Aorta (tissue), 5 donors: ENCODE measurements at regions not wholly inside any gene's neighbourhood (a gene's known extent, or its start where the extent isn't known, plus 50 kb on each side); places are given as distances from the start of the nearest gene placed in this dataset.

Source experiments
- ATAC-seq: fragments of 200-7000 bp; cut with Tn5 transposase; one replicate; pipeline ENCODE4 v1.9.1; 2022; ENCODE audit warnings: moderate library complexity; ENCODE audit not compliant: low FRiP score
- DNase-seq, 2 donors: peaks; one replicate each; pipeline ENCODE4 v3.0.0-alpha.2; 2020
- H3K27ac ChIP-seq, 2 donors: one replicate each; pipeline ENCODE4 v1.5.1; 2013; ENCODE audit warnings: low read length in 2 of 2, mild to moderate bottlenecking in 2 of 2, moderate library complexity in 2 of 2, control low read depth in 1 of 2, inconsistent platforms in 1 of 2, low read depth in 1 of 2
- H3K27me3 ChIP-seq, 2 donors: one replicate each; pipeline ENCODE4 v1.6.1; 2013; ENCODE audit warnings: control low read depth in 1 of 2, low read length in 1 of 2, mild to moderate bottlenecking in 1 of 2, moderate library complexity in 1 of 2; ENCODE audit not compliant: insufficient read depth in 2 of 2, control insufficient read depth in 1 of 2
- H3K36me3 ChIP-seq, 2 donors: one replicate each; pipeline ENCODE4 v1.6.1; 2013; ENCODE audit warnings: control low read depth in 1 of 2, low read length in 1 of 2, mild to moderate bottlenecking in 1 of 2; ENCODE audit not compliant: insufficient read depth in 2 of 2, control insufficient read depth in 1 of 2
- H3K4me1 ChIP-seq, 2 donors: one replicate each; pipeline ENCODE4 v1.6.1; 2013; ENCODE audit warnings: low read length in 2 of 2, control low read depth in 1 of 2, mild to moderate bottlenecking in 1 of 2, moderate library complexity in 1 of 2; ENCODE audit not compliant: insufficient read depth in 2 of 2, control insufficient read depth in 1 of 2
- H3K4me3 ChIP-seq, 2 donors: one replicate each; pipeline ENCODE4 v1.5.1; 2013; ENCODE audit warnings: low read length in 2 of 2, control low read depth in 1 of 2, mild to moderate bottlenecking in 1 of 2
- H3K9me3 ChIP-seq: one replicate; pipeline ENCODE4 v1.6.1; 2013; ENCODE audit warnings: mild to moderate bottlenecking, low read length; ENCODE audit not compliant: control insufficient read depth
- WGBS, 2 donors: extraction: QIAGEN DNeasy Blood & Tissue Kit; methylation state at CpG; one replicate each; pipeline ENCODE4 v1.1.7; 2013; 5-methylcytosine and 5-hydroxymethylcytosine counted together
- intact Hi-C, 2 donors: fragments of 100-400 bp; cut with DNase I; formaldehyde crosslinking; loops; one replicate each; pipeline versions ENCODE4 v1.14.2 to v1.15.0; 2022
- donor health status: healthy with polysubstance abuse.
- donor health status: Bipolar disorder and iron deficiency.
- donor health status: DM: no; HTN: no; CAD: no.
- donor health status: DM: no; HTN: no; CAD: no.
- donor health status: DM: yes; HTN: yes; CAD: no.

DNA sequence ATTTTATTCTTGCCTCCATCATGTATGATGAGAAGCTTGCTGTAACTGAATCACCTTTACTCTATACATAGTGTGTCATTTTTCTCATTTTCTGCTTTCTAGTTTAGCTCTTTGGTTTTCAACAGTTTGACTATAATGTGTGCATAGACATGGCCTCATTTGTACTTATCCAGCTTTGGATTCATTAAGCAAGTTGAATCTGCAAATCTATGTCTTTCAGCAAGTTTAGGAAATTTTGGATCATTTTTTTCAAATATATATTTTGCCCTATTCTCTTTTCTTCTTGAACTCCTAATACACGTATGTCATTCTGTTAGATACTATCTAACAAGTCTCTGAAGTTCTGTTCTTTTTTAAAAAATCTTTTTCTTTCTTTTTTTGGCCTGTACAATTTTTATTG is 57.8 kb downstream of the PRLHR start:
- DNase-seq, result no peak
- intact Hi-C loops, result no loop called here
- ATAC-seq, result no peak
- H3K27ac ChIP-seq, result no peak overlapping the region
- H3K4me3 ChIP-seq, result no peak overlapping the region
- 66 to 78% methylated on average over 1 of the region's 1 CpG for WGBS, 2 donors
- no peaks in the 10 kb centered on the region for H3K36me3 ChIP-seq
- H3K9me3 ChIP-seq, result no peaks in the 10 kb centered on the region
- H3K27me3 ChIP-seq, result no peaks in the 10 kb centered on the region
- H3K4me1 ChIP-seq, result no peaks in the 10 kb centered on the region

DNA sequence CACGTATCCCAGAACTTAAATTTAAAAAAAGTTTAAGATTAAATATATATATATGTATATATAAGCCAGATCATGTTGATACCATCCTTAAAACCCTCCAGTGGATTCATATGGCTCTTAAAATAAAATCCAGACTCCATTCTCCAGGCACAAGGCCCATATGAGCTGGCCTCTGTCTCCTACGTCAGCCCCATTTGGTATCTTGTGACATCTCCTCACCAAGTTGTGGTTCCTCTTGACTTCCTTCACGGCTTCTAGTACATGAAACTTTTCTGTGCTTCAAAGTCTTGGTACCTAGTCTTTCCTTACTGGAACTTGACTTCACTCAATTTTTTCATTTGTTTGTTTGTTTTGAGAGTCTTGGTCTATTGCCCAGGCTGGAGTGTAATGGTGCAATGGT is 61.3 kb downstream of the PRLHR start:
- intact Hi-C loops, result no loop called here
- no peaks in the 10 kb centered on the region for H3K9me3 ChIP-seq
- DNase-seq (no peak), ATAC-seq (no peak)
- WGBS, 2 donors, result 79 to 80% methylated on average over 3 of the region's 3 CpGs
- no peak overlapping the region for H3K4me3 ChIP-seq
- H3K27ac ChIP-seq, result no peak overlapping the region
- H3K4me1 ChIP-seq, result no peaks in the 10 kb centered on the region
- no peaks in the 10 kb centered on the region for H3K27me3 ChIP-seq
- H3K36me3 ChIP-seq, result no peaks in the 10 kb centered on the region

DNA sequence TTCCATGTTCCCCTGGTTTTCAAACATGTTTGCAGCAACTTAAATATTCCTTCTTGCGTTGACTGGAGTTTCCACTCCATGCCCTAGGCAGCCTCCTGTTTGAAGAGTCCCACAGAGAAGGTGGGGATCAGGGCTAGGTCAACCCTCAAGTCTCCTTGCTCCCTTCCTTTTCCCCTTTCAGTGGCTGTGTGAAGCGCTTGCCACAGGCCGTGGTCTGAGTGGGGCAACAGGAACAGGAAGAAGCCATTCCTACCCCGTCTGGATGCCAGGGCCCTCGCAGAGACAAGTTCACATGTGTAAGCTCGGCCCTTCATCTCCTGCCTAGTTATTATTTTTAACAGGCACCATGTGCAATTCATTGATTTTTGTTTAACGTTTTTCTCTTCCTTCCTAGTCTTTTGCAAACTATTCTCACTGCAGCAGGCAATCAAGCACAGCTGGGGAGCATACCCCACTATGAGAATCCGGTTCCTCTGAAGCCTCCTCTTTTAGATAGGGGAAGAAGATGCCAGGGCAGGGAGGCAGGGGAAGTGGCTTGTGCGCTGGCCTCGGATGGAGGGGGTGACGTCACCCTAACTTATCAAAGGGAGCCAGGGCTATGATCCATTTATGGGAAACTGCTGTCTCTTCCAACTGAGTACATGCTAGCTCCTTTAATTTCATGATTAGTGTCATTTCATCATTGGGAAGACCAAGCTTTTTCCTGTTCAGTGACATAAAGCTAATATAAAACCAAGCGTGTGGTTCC is 64.2 kb downstream of the PRLHR start:
- no peaks in the 10 kb centered on the region for H3K36me3 ChIP-seq
- H3K9me3 ChIP-seq, result no peaks in the 10 kb centered on the region
- no peak overlapping the region for H3K4me3 ChIP-seq
- WGBS, 2 donors, result 67 to 69% methylated on average over 12 of the region's 12 CpGs
- DNase-seq, result peak in 1 of 2 donors; percentile 73
- no peaks in the 10 kb centered on the region for H3K4me1 ChIP-seq
- no peak overlapping the region for H3K27ac ChIP-seq
- intact Hi-C loops, result no loop called here
- H3K27me3 ChIP-seq, result no peaks in the 10 kb centered on the region
- ATAC-seq, result no peak

DNA sequence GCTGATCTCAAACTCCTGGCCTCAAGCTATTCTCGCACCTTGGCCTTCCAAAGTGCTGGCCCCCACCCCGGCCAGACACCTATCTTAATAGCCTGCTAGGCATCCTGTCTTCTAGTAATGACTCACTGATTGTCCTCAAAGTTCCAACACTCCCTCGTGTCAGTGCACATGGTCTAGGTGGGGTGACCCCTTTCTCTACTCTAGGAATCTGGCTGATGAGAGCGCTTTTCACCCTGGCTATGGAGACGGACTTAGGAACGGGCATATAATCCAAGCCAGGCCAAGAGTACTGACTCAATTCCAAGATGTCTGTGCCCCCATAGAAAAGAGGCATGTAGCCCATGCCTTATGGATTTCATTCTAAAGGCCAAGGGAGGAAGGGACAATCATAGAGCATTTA is 67.0 kb downstream of the PRLHR start:
- intact Hi-C loops, result no loop called here
- ATAC-seq (no peak), DNase-seq (no peak)
- Histone ChIP-seq H3K4me3 (no peak overlapping the region), H3K27me3 (no peaks in the 10 kb centered on the region), H3K9me3 (no peaks in the 10 kb centered on the region), H3K36me3 (no peaks in the 10 kb centered on the region), H3K4me1 (no peaks in the 10 kb centered on the region), H3K27ac (no peak overlapping the region)
- 81 to 85% methylated on average over 6 of the region's 6 CpGs for WGBS, 2 donors

DNA sequence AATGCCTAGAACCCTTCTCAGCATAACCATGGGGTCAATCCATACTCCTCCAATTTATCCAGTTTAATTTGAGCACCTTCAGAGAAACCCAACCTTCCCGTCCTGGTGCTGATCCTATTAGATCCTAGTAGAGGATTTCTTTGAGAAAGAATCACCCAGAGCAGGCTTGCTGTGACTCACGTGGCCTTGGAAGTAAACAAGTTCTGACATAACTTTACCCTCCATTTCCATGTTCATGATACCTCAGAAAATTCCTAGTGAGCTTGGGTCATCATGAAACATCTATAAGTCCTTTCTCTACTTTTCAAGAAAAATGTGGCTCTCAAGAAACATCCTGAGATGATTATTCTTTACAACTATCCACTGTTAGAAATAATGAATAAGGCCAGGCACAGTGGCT is 71.7 kb downstream of the PRLHR start:
- intact Hi-C loops, result no loop called here

DNA sequence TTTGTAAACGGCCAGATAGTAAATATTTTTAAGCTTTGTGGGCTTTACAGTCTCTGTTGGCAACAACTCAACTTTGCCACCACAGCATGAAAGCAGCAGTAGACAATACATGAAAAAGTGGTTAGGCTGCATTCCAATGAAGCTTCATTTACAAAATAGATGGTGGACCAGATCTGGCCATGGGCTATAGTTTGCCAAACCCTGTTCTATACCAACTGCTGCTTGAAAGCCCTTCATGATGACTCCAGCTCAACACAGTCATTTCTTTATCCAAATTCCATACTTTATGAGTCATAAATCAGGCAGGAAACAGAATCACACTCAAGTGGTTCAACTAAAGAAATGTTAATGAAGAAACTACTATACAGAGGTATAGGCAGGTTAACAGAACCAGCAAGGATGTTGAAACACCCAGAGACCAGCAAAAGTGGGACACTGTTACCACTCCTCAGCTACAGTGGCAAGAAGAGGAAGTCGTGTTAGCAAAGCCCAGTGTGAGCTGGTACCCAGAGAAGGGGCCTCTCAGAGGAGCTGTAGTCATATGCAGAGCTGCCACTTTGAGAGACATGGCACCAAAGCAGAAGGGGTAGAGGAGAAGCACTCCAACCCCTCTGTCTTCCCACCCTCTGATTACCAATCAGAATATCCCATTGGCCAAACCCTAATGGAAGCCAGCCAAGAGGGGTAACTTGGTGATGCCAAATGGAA is 72.5 kb downstream of the PRLHR start:
- ATAC-seq, result no peak

More for the DNA sequence above, 71.7 kb downstream of the PRLHR start:
- Histone ChIP-seq H3K4me3 (no peak overlapping the region), H3K27ac (no peak overlapping the region), H3K9me3 (no peaks in the 10 kb centered on the region), H3K36me3 (no peaks in the 10 kb centered on the region), H3K4me1 (no peaks in the 10 kb centered on the region), H3K27me3 (no peaks in the 10 kb centered on the region)
- DNase-seq, result no peak
- no peak for ATAC-seq
- 62 to 79% methylated on average over 2 of the region's 2 CpGs for WGBS, 2 donors

DNA sequence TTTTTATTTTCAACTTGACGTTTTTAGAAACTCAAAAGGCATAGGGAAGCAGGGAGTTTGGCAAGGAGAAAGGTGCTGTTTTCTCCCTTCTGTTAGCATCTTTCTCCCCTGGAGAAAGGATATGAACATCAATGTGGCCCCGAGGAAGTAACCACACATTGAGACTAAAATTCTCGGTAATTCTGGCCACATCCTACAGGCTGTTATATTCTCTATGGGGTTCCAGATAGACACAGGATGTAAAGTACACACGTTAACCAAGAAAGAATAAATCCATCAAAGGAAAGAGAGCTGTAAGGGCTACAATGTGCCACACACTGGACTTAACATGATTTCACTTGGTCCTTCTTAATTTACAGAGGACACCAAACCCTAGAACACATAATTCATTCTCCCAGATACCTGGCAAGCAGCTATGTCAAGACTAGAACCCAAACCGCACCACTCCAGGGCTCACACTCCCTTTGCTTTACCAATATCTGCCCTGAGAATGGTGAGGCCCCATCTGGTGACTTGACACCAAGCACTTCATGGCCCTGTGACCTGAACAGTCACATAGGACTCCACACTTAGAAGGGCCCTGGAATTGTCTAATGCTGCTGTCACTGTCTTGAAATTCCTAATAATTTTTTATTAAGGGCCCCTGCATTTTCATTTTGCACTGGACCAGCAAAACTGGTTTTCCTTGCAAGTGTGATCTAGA is 73.9 kb downstream of the PRLHR start:
- intact Hi-C loops, result no loop called here
- Histone ChIP-seq H3K36me3 (no peaks in the 10 kb centered on the region), H3K27ac (no peak overlapping the region), H3K27me3 (no peaks in the 10 kb centered on the region), H3K9me3 (peaks cover 3% of the 10 kb centered on the region), H3K4me1 (no peaks in the 10 kb centered on the region), H3K4me3 (no peak overlapping the region)
- ATAC-seq (no peak), DNase-seq (no peak)
- 73 to 77% methylated on average over 5 of the region's 5 CpGs for WGBS, 2 donors

More for the DNA sequence above, 72.5 kb downstream of the PRLHR start:
- Histone ChIP-seq H3K36me3 (no peaks in the 10 kb centered on the region), H3K9me3 (no peaks in the 10 kb centered on the region), H3K4me3 (no peak overlapping the region), H3K4me1 (no peaks in the 10 kb centered on the region), H3K27ac (no peak overlapping the region), H3K27me3 (no peaks in the 10 kb centered on the region)
- no peak for DNase-seq
- intact Hi-C loops, result no loop called here
- 41 to 50% methylated on average over 2 of the region's 2 CpGs for WGBS, 2 donors

DNA sequence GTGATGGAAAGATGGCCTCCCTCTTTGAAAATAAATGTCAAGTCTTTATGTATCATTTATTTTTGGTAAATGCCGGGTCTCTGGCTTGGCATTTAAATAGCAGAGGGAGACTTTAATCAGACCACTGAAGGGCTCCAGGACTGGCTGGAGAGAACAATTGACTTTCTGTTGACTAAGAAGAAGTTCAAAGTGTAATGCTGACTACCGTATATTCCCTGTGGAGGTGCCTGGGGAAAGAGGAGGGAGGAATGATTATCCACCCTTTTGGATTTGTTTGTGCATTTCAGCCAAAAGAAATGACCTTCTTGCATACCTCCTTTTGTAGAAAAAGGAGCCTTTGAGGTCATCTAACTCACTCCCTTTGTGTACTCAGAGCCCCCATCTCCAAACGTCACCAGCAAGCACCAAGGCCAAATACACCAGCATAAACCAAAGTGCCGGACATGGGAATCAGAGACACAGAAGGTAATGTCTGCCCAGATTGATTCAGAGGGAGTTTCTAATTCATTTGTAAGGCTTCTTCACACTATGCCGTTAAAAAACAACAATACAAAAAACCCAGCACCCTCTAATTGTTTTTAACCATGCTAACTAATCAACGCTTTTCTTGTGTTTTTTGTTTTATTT is 75.2 kb downstream of the PRLHR start:
- Histone ChIP-seq H3K36me3 (no peaks in the 10 kb centered on the region), H3K4me3 (no peak overlapping the region), H3K9me3 (peaks cover 3% of the 10 kb centered on the region), H3K4me1 (no peaks in the 10 kb centered on the region), H3K27ac (no peak overlapping the region), H3K27me3 (no peaks in the 10 kb centered on the region)
- no peak for DNase-seq
- no peak for ATAC-seq
- WGBS, 2 donors, result 65% methylated on average over 6 of the region's 6 CpGs
- intact Hi-C loops, result no loop called here
